BJ (cell line): ENCODE measurements at regions not wholly inside any gene's neighbourhood (a gene's known extent, or its start where the extent isn't known, plus 50 kb on each side); places are given as distances from the start of the nearest gene placed in this dataset.
"Not testable (repeated sequence)": the region's sequence is repeated elsewhere in the genome, so short reads cannot be mapped to it uniquely, and the experiment has no call there.

Experiments used
- CTCF ChIA-PET: fragments of 350-600 bp; formaldehyde crosslinking; extraction: SDS; loops from one replicate; lab custom pipeline; 2021; ENCODE audit warnings: antibody characterized with exemption, inconsistent platforms; lab: Yijun Ruan, JAX
- POLR2A ChIA-PET: fragments of 300-600 bp; sonication (Branson Sonifier 250); formaldehyde crosslinking; extraction: SDS; loops from one replicate; lab custom pipeline; 2021; ENCODE audit warnings: antibody characterized with exemption; lab: Charles Lee
- DNase-seq: peaks from one replicate; pipeline ENCODE4 v3.0.0-alpha.2; 2011; ENCODE audit warnings: low read depth
- H3K27me3 ChIP-seq: 2 replicates; pipeline ENCODE4 v1.6.0; 2011; ENCODE audit warnings: low read length; ENCODE audit not compliant: control insufficient read depth, insufficient read depth
- H3K36me3 ChIP-seq: 2 replicates; pipeline ENCODE4 v1.5.1; 2011; ENCODE audit warnings: low read length; ENCODE audit not compliant: control insufficient read depth, insufficient read depth
- H3K4me3 ChIP-seq: 2 replicates; pipeline ENCODE4 v1.5.1; 2011; ENCODE audit warnings: low read depth, mild to moderate bottlenecking, control low read depth, low read length
- CTCF ChIP-seq: IDR thresholded peaks from 2 replicates; pipeline ENCODE4 v1.5.1; 2011; ENCODE audit warnings: low read depth, mild to moderate bottlenecking, control low read depth, inconsistent platforms, low read length, moderate library complexity; ENCODE audit not compliant: insufficient read depth

- H3K27me3 ChIP-seq = no peaks in the 10 kb centered on the region
- H3K36me3 ChIP-seq = no peaks in the 10 kb centered on the region
- ChIA-PET POLR2A (no interaction called here), CTCF (no interaction called here)
- no peak for DNase-seq
- H3K4me3 ChIP-seq = no peak overlapping the region
- TF ChIP-seq CTCF = no peak
Measured at GRCh38 chr6:122913558-122913957, 82.5 kb upstream of the CLVS2 start.

- no peak for TF ChIP-seq CTCF
- CTCF ChIA-PET = no interaction called here
- no peak overlapping the region for H3K4me3 ChIP-seq
- POLR2A ChIA-PET = no interaction called here
- no peaks in the 10 kb centered on the region for H3K36me3 ChIP-seq
- DNase-seq = no peak
- H3K27me3 ChIP-seq = no peaks in the 10 kb centered on the region
Measured at GRCh38 chr6:122918714-122919113, 77.3 kb upstream of the CLVS2 start.

GRCh38 chr6:122930252-122931180 lies 65.5 kb upstream of the CLVS2 start:
- no peaks in the 10 kb centered on the region for H3K27me3 ChIP-seq
- H3K36me3 ChIP-seq = no peaks in the 10 kb centered on the region
- ChIA-PET POLR2A (no interaction called here), CTCF (no interaction called here)
- no peak for TF ChIP-seq CTCF
- no peak overlapping the region for H3K4me3 ChIP-seq
- no peak for DNase-seq

GRCh38 chr6:122931916-122932315 lies 64.1 kb upstream of the CLVS2 start:
- no peak for DNase-seq
- Histone ChIP-seq H3K27me3 (no peaks in the 10 kb centered on the region), H3K36me3 (no peaks in the 10 kb centered on the region), H3K4me3 (no peak overlapping the region)
- POLR2A ChIA-PET = no interaction called here
- no peak for TF ChIP-seq CTCF
- CTCF ChIA-PET = no interaction called here

- DNase-seq, CTCF ChIA-PET, H3K27me3 ChIP-seq, H3K36me3 ChIP-seq, H3K4me3 ChIP-seq, POLR2A ChIA-PET: not testable (repeated sequence)
Measured at GRCh38 chr6:122944936-122945335, 51.1 kb upstream of the CLVS2 start.
